Mesendoderm (in vitro differentiated cells): ENCODE measurements at regions not wholly inside any gene's neighbourhood (a gene's known extent, or its start where the extent isn't known, plus 50 kb on each side); places are given as distances from the start of the nearest gene placed in this dataset.

Experiments
- DNase-seq: peaks from one replicate; pipeline ENCODE4 v3.0.0; 2013
- H2AK5ac ChIP-seq: 2 replicates; pipeline ENCODE4 v1.6.1; 2013; ENCODE audit warnings: low read length, inconsistent platforms
- H2BK120ac ChIP-seq: 2 replicates; pipeline ENCODE4 v1.6.1; 2013; ENCODE audit warnings: low read depth, mild to moderate bottlenecking, low read length, moderate library complexity, mixed read lengths
- H2BK15ac ChIP-seq: replicated peaks from 2 replicates; pipeline ENCODE4 v1.6.1; 2013; ENCODE audit warnings: low read depth, mild to moderate bottlenecking, moderate library complexity
- H2BK5ac ChIP-seq: 2 replicates; pipeline ENCODE4 v1.6.1; 2013; ENCODE audit warnings: low read length, inconsistent platforms
- H3K18ac ChIP-seq: 2 replicates; pipeline ENCODE4 v1.6.1; 2013; ENCODE audit warnings: mild to moderate bottlenecking, low read length, mixed read lengths
- H3K23ac ChIP-seq: one replicate; pipeline ENCODE4 v1.6.1; 2013; ENCODE audit warnings: low read length
- H3K27ac ChIP-seq: 2 replicates; pipeline ENCODE4 v1.5.1; 2013; ENCODE audit warnings: low read depth, mild to moderate bottlenecking, inconsistent platforms, low read length, moderate library complexity
- H3K27me3 ChIP-seq: 2 replicates; pipeline ENCODE4 v1.6.1; 2013; ENCODE audit warnings: low read length, control low read depth, mild to moderate bottlenecking, inconsistent platforms; ENCODE audit not compliant: insufficient read depth, poor library complexity
- H3K36me3 ChIP-seq: 2 replicates; pipeline ENCODE4 v1.6.1; 2013; ENCODE audit warnings: low read length, inconsistent platforms; ENCODE audit not compliant: control insufficient read depth, insufficient read depth
- H3K4ac ChIP-seq: one replicate; pipeline ENCODE4 v1.6.1; 2013; ENCODE audit warnings: low read depth, mild to moderate bottlenecking, low read length, moderate library complexity
- H3K4me1 ChIP-seq: 2 replicates; pipeline ENCODE4 v1.6.1; 2013; ENCODE audit warnings: low read depth, low read length, inconsistent platforms; ENCODE audit not compliant: control insufficient read depth
- H3K4me2 ChIP-seq: 2 replicates; pipeline ENCODE4 v1.6.1; 2013; ENCODE audit warnings: low read length
- H3K4me3 ChIP-seq: 2 replicates; pipeline ENCODE4 v1.5.1; 2013; ENCODE audit warnings: mild to moderate bottlenecking, low read length
- H3K56ac ChIP-seq: one replicate; pipeline ENCODE4 v1.6.1; 2013; ENCODE audit warnings: low read length
- H3K79me1 ChIP-seq: 2 replicates; pipeline ENCODE4 v1.6.1; 2013; ENCODE audit warnings: low read length, inconsistent platforms
- H3K79me2 ChIP-seq: 2 replicates; pipeline ENCODE4 v1.6.1; 2013; ENCODE audit warnings: mild to moderate bottlenecking, low read length; ENCODE audit not compliant: control insufficient read depth, insufficient read depth
- H3K9ac ChIP-seq: 2 replicates; pipeline ENCODE4 v1.6.1; 2013; ENCODE audit warnings: low read length, inconsistent platforms
- H4K5ac ChIP-seq: one replicate; pipeline ENCODE4 v1.6.1; 2013; ENCODE audit warnings: low read length
- H4K8ac ChIP-seq: one replicate; pipeline ENCODE4 v1.6.1; 2013; ENCODE audit warnings: low read depth, mild to moderate bottlenecking, control low read depth, low read length, moderate library complexity
- WGBS: extraction: QIAGEN DNeasy Blood & Tissue Kit; methylation state at CpG from one replicate; pipeline ENCODE4 v1.1.7; 2013; ENCODE audit warnings: low lambda C conversion rate, missing lambda C conversion rate; ENCODE audit not compliant: insufficient coverage; ENCODE audit errors: extremely low coverage; 5-methylcytosine and 5-hydroxymethylcytosine counted together

- Histone ChIP-seq H3K23ac (no peak overlapping the region), H4K5ac (no peak overlapping the region), H3K4ac (no peak overlapping the region), H3K9ac (no peak overlapping the region), H3K4me1 (no peaks in the 10 kb centered on the region), H2BK15ac (no peak overlapping the region), H4K8ac (no peak overlapping the region), H3K27me3 (no peaks in the 10 kb centered on the region), H3K18ac (no peak overlapping the region), H3K27ac (no peak overlapping the region), H2AK5ac (no peak overlapping the region), H3K79me1 (no peaks in the 10 kb centered on the region), H3K4me3 (no peak overlapping the region), H2BK5ac (no peak overlapping the region), H3K36me3 (no peaks in the 10 kb centered on the region), H2BK120ac (no peak overlapping the region), H3K4me2 (no peak overlapping the region), H3K56ac (no peak overlapping the region), H3K79me2 (no peaks in the 10 kb centered on the region)
- peak; percentile 28 for DNase-seq
- no CpG with 5 or more reads among the region's 3 CpGs for WGBS
Observed at GRCh38 chr3:153443961-153444360, 281.9 kb downstream of the RAP2B start.

- no peak overlapping the region for H3K27ac ChIP-seq
- H2BK120ac ChIP-seq, result no peak overlapping the region
- DNase-seq, result no peak
- H3K56ac ChIP-seq, result no peak overlapping the region
- no peaks in the 10 kb centered on the region for H3K27me3 ChIP-seq
- no peak overlapping the region for H2BK15ac ChIP-seq
- no peak overlapping the region for H2AK5ac ChIP-seq
- H3K79me2 ChIP-seq, result no peaks in the 10 kb centered on the region
- H3K4ac ChIP-seq, result no peak overlapping the region
- H3K23ac ChIP-seq, result no peak overlapping the region
- no peak overlapping the region for H3K4me3 ChIP-seq
- no peak overlapping the region for H3K9ac ChIP-seq
- no peaks in the 10 kb centered on the region for H3K79me1 ChIP-seq
- H4K5ac ChIP-seq, result no peak overlapping the region
- whole genome bisulfite sequencing, result no CpG with 5 or more reads among the region's 2 CpGs
- H3K4me2 ChIP-seq, result no peak overlapping the region
- H4K8ac ChIP-seq, result no peak overlapping the region
- H2BK5ac ChIP-seq, result no peak overlapping the region
- no peaks in the 10 kb centered on the region for H3K4me1 ChIP-seq
- H3K18ac ChIP-seq, result no peak overlapping the region
- H3K36me3 ChIP-seq, result no peaks in the 10 kb centered on the region
Observed at GRCh38 chr3:153445817-153446216, 283.8 kb downstream of the RAP2B start.

GRCh38 chr3:153448151-153448829 lies 286.3 kb downstream of the RAP2B start:
- no peak overlapping the region for H3K9ac ChIP-seq
- H3K79me2 ChIP-seq, result no peaks in the 10 kb centered on the region
- H4K8ac ChIP-seq, result no peak overlapping the region
- H3K4ac ChIP-seq, result no peak overlapping the region
- no peak overlapping the region for H2BK120ac ChIP-seq
- no peak overlapping the region for H2AK5ac ChIP-seq
- no peaks in the 10 kb centered on the region for H3K36me3 ChIP-seq
- H2BK15ac ChIP-seq, result no peak overlapping the region
- no peaks in the 10 kb centered on the region for H3K4me1 ChIP-seq
- no CpG with 5 or more reads among the region's 5 CpGs for WGBS
- H3K18ac ChIP-seq, result no peak overlapping the region
- no peak overlapping the region for H3K56ac ChIP-seq
- no peaks in the 10 kb centered on the region for H3K27me3 ChIP-seq
- no peak overlapping the region for H3K27ac ChIP-seq
- H3K23ac ChIP-seq, result no peak overlapping the region
- no peak overlapping the region for H3K4me2 ChIP-seq
- no peaks in the 10 kb centered on the region for H3K79me1 ChIP-seq
- DNase-seq, result no peak
- no peak overlapping the region for H2BK5ac ChIP-seq
- no peak overlapping the region for H4K5ac ChIP-seq
- H3K4me3 ChIP-seq, result no peak overlapping the region

GRCh38 chr3:153456833-153457545 lies 295.0 kb downstream of the RAP2B start:
- Histone ChIP-seq H3K36me3 (no peaks in the 10 kb centered on the region), H3K4ac (no peak overlapping the region), H3K18ac (no peak overlapping the region), H2BK5ac (no peak overlapping the region), H3K4me2 (no peak overlapping the region), H3K56ac (no peak overlapping the region), H3K27me3 (no peaks in the 10 kb centered on the region), H3K4me3 (no peak overlapping the region), H3K79me2 (no peaks in the 10 kb centered on the region), H3K23ac (no peak overlapping the region), H3K4me1 (no peaks in the 10 kb centered on the region), H2BK15ac (no peak overlapping the region), H3K9ac (no peak overlapping the region), H2AK5ac (no peak overlapping the region), H4K5ac (no peak overlapping the region), H2BK120ac (no peak overlapping the region), H4K8ac (no peak overlapping the region), H3K79me1 (no peaks in the 10 kb centered on the region), H3K27ac (no peak overlapping the region)
- no peak for DNase-seq
- WGBS, result no CpG with 5 or more reads among the region's 2 CpGs

- Histone ChIP-seq H2BK15ac (no peak overlapping the region), H3K79me2 (no peaks in the 10 kb centered on the region), H3K9ac (no peak overlapping the region), H3K4ac (no peak overlapping the region), H4K5ac (no peak overlapping the region), H3K27ac (no peak overlapping the region), H3K56ac (no peak overlapping the region), H3K4me3 (no peak overlapping the region), H3K36me3 (no peaks in the 10 kb centered on the region), H3K18ac (no peak overlapping the region), H3K4me2 (no peak overlapping the region), H3K27me3 (no peaks in the 10 kb centered on the region), H2AK5ac (no peak overlapping the region), H3K79me1 (no peaks in the 10 kb centered on the region), H3K23ac (no peak overlapping the region), H2BK5ac (no peak overlapping the region), H3K4me1 (no peaks in the 10 kb centered on the region), H2BK120ac (no peak overlapping the region), H4K8ac (no peak overlapping the region)
- no CpG with 5 or more reads among the region's 3 CpGs for WGBS
- DNase-seq, result no peak
Observed at GRCh38 chr3:153458881-153459280, 296.9 kb downstream of the RAP2B start.
